ENCODE measurements at regions not wholly inside any gene's neighbourhood (a gene's known extent, or its start where the extent isn't known, plus 50 kb on each side); places are given as distances from the start of the nearest gene placed in this dataset.

DNA sequence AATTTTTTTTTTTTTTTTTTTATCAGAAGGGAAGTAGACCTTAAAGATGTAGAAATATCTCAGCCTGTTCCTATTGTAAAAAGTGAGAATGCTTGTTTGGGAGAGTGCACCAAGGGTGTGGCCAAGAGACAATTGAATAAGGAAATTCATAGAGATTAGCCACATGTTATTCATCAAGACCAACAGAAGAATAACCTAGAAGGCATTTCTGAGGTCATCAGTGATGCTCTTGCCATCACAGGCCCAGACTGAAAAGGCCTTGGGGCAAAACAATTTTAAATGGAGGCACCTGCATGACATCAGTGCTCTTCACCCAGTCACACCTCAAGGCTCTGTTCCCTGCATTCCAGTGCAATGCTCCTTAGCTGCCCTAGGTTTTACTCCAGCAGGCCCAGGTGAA is 2043.3 kb upstream of the PIK3C3 start:
- TF ChIP-seq, protein P1, sequence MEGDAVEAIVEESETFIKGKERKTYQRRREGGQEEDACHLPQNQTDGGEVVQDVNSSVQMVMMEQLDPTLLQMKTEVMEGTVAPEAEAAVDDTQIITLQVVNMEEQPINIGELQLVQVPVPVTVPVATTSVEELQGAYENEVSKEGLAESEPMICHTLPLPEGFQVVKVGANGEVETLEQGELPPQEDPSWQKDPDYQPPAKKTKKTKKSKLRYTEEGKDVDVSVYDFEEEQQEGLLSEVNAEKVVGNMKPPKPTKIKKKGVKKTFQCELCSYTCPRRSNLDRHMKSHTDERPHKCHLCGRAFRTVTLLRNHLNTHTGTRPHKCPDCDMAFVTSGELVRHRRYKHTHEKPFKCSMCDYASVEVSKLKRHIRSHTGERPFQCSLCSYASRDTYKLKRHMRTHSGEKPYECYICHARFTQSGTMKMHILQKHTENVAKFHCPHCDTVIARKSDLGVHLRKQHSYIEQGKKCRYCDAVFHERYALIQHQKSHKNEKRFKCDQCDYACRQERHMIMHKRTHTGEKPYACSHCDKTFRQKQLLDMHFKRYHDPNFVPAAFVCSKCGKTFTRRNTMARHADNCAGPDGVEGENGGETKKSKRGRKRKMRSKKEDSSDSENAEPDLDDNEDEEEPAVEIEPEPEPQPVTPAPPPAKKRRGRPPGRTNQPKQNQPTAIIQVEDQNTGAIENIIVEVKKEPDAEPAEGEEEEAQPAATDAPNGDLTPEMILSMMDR (IDR thresholded peaks at IDR 0.05): no peak
- TF ChIP-seq POLR2A (IDR thresholded peaks at IDR 0.05): no peak

Data from testis (tissue), 2 donors.